ENCODE measurements at regions not wholly inside any gene's neighbourhood (a gene's known extent, or its start where the extent isn't known, plus 50 kb on each side); places are given as distances from the start of the nearest gene placed in this dataset.
A peak's percentile ranks its signal among the peaks of the same experiment; 100 is the strongest.

- TF ChIP-seq CTCF (IDR thresholded peaks at IDR 0.05 in 4 of 5, conservative IDR thresholded peaks at IDR 0.05 in 1 of 5) (no peak), POLR2A (IDR thresholded peaks at IDR 0.05) (peak in 1 of 2 donors; percentile 8)
Measured at GRCh38 chr6:71412559-71413140, 124.0 kb downstream of the OGFRL1 start.
